ENCODE measurements at regions not wholly inside any gene's neighbourhood (a gene's known extent, or its start where the extent isn't known, plus 50 kb on each side); places are given as distances from the start of the nearest gene placed in this dataset.

GRCh38 chr2:238580486-238580885 is 153.8 kb downstream of the ASB1 start:
- Histone ChIP-seq H4K20me1 (ENCODE audit: insufficient read depth, low read length) (no peaks in the 10 kb centered on the region), H3K9me3 (replicated peaks in 1 of 2; ENCODE audit: control insufficient read depth in 1 of 2, insufficient read depth in 1 of 2, low read length in 2 of 2) (no peaks in the 10 kb centered on the region), H2AFZ (ENCODE audit: insufficient read depth, low read depth, low read length, poor library complexity, severe bottlenecking) (no peak overlapping the region), H3K9ac (ENCODE audit: insufficient read depth, low read length, poor library complexity, severe bottlenecking) (no peak overlapping the region), H3K36me3 (replicated peaks in 1 of 2; ENCODE audit: control insufficient read depth in 1 of 2, insufficient read depth in 2 of 2, low read length in 2 of 2) (no peaks in the 10 kb centered on the region), H3K4me1 (ENCODE audit: control insufficient read depth in 1 of 2, insufficient read depth in 2 of 2, low read length in 2 of 2) (no peaks in the 10 kb centered on the region), H3K27ac (ENCODE audit: low read depth in 1 of 2, low read length in 2 of 2) (no peak overlapping the region), H3K27me3 (ENCODE audit: control insufficient read depth in 2 of 2, insufficient read depth in 2 of 2, low read length in 2 of 2) (no peaks in the 10 kb centered on the region), H3K4me2 (replicated peaks; ENCODE audit: extremely low read depth, low read length, poor library complexity, severe bottlenecking) (no peak overlapping the region), H3K79me2 (ENCODE audit: insufficient read depth, low read length) (no peaks in the 10 kb centered on the region), H3K4me3 (replicated peaks in 1 of 3; ENCODE audit: low read depth in 2 of 3, low read length in 3 of 3) (no peak overlapping the region)
- no peak for DNase-seq
- no peaks in the 10 kb centered on the region for H3K36me3 Mint-ChIP-seq
- H3K27me3 Mint-ChIP-seq (ENCODE audit: low read depth in 3 of 3) = peaks cover 5 to 8% (median 6%) of the 10 kb centered on the region in 3 donors
- no peak overlapping the region for H3K27ac Mint-ChIP-seq
- H3K9me3 Mint-ChIP-seq = peaks cover 0 to 8% (median 3%) of the 10 kb centered on the region in 7 donors
- H3K4me1 Mint-ChIP-seq = no peaks in the 10 kb centered on the region
- intact Hi-C loops (cut with micrococcal nuclease) = no loop called here
- H3K4me3 Mint-ChIP-seq = no peak overlapping the region
- TF ChIP-seq CTCF (IDR thresholded peaks at IDR 0.05) = no peak
- 80% methylated on average over 3 of the region's 4 CpGs for WGBS (ENCODE audit: insufficient coverage)

- no peaks in the 10 kb centered on the region for H3K27me3 ChIP-seq (ENCODE audit: control insufficient read depth in 2 of 2, insufficient read depth in 2 of 2, low read length in 2 of 2)
- no peak overlapping the region for H3K4me3 ChIP-seq (replicated peaks in 1 of 3; ENCODE audit: low read depth in 2 of 3, low read length in 3 of 3)
- H3K4me2 ChIP-seq (replicated peaks; ENCODE audit: extremely low read depth, low read length, poor library complexity, severe bottlenecking) = no peak overlapping the region
- WGBS (ENCODE audit: insufficient coverage) = 88% methylated on average over 2 of the region's 4 CpGs
- H3K9me3 Mint-ChIP-seq = peaks cover 0 to 8% (median 3%) of the 10 kb centered on the region in 7 donors
- no peaks in the 10 kb centered on the region for H3K79me2 ChIP-seq (ENCODE audit: insufficient read depth, low read length)
- H3K9ac ChIP-seq (ENCODE audit: insufficient read depth, low read length, poor library complexity, severe bottlenecking) = no peak overlapping the region
- no peaks in the 10 kb centered on the region for H3K4me1 ChIP-seq (ENCODE audit: control insufficient read depth in 1 of 2, insufficient read depth in 2 of 2, low read length in 2 of 2)
- no peaks in the 10 kb centered on the region for H4K20me1 ChIP-seq (ENCODE audit: insufficient read depth, low read length)
- no peak overlapping the region for H3K27ac ChIP-seq (ENCODE audit: low read depth in 1 of 2, low read length in 2 of 2)
- no peaks in the 10 kb centered on the region for H3K36me3 ChIP-seq (replicated peaks in 1 of 2; ENCODE audit: control insufficient read depth in 1 of 2, insufficient read depth in 2 of 2, low read length in 2 of 2)
- intact Hi-C loops (cut with micrococcal nuclease) = no loop called here
- H2AFZ ChIP-seq (ENCODE audit: insufficient read depth, low read depth, low read length, poor library complexity, severe bottlenecking) = no peak overlapping the region
- H3K27me3 Mint-ChIP-seq (ENCODE audit: low read depth in 3 of 3) = peaks cover 2 to 5% (median 3%) of the 10 kb centered on the region in 3 donors
- no peak for TF ChIP-seq CTCF (IDR thresholded peaks at IDR 0.05)
- no peaks in the 10 kb centered on the region for H3K36me3 Mint-ChIP-seq
- H3K4me1 Mint-ChIP-seq = peaks cover 2% of the 10 kb centered on the region
- no peak overlapping the region for H3K4me3 Mint-ChIP-seq
- no peak overlapping the region for H3K27ac Mint-ChIP-seq
- DNase-seq = no peak
- no peaks in the 10 kb centered on the region for H3K9me3 ChIP-seq (replicated peaks in 1 of 2; ENCODE audit: control insufficient read depth in 1 of 2, insufficient read depth in 1 of 2, low read length in 2 of 2)
Observed at GRCh38 chr2:238581126-238581525, 154.4 kb downstream of the ASB1 start.

All from CD14-positive monocyte (primary cell).